ENCODE measurements at regions not wholly inside any gene's neighbourhood (a gene's known extent, or its start where the extent isn't known, plus 50 kb on each side); places are given as distances from the start of the nearest gene placed in this dataset.

DNA sequence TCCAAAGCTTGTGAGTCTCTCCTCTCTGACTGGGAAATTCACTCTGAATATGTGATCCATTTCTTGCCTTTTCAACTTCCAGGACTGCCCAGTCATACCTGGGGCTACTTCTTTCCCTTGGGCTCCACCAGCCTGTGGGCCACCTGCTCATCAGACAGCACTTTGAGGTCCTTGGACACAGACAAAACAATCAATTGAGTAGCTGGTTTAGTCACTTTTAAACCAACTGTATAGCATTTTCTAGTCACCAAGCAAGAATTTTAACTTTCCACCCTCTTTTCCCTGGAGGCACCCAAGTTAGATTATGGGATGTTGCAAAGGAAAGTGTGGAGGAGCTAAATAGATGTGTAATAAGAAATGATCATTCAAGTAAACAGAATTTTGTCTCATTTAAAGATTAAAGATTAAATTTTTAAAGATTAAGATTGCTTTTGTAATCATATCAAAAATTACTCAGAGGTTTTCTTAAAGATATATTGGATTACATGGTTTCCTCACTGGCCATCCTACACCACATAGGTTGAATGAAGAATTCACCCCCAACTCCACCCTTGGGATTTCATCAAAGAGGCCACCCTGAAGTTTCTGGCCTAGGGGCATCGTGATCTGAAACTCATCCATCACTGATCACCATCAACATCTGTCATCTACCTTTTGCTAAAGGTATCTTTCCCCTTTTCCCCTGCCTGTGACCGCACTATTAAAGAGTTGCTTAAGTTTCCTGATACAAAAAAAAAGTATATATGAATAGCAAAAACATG is 219.2 kb upstream of the NR5A2 start:
- TF ChIP-seq EP300 (IDR thresholded peaks at IDR 0.05) (no peak), POLR2A (IDR thresholded peaks at IDR 0.05; ENCODE audit: low read depth) (no peak)
